ENCODE measurements at regions not wholly inside any gene's neighbourhood (a gene's known extent, or its start where the extent isn't known, plus 50 kb on each side); places are given as distances from the start of the nearest gene placed in this dataset.

DNA sequence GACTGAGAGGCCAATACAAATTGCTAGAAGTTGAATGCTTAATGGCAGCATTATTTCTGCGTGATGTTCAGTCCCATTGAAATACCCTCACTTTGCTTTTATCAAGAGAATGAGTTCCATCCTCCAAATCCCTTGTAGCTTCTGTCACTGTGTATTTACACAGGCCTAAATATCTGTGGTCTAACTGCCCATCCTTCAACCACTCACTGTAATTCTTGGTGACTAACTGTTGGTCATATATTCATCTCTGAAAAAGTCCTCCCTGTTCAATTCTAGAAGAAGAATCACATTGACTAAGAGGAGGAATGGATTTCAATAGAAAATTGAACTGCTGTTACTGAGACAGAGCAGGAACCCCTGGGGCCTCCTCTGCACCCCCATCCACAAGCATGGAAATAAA lies 74.2 kb upstream of the L3MBTL4 start:
- DNase-seq (ENCODE audit: low spot score), result no peak
- Mint-ChIP-seq H3K36me3 (ENCODE audit: low read depth, unreplicated experiment) (no peaks in the 10 kb centered on the region), H3K27ac (ENCODE audit: unreplicated experiment) (no peak overlapping the region), H3K4me3 (ENCODE audit: unreplicated experiment) (no peak overlapping the region), H3K4me1 (ENCODE audit: unreplicated experiment) (no peaks in the 10 kb centered on the region), H3K9me3 (ENCODE audit: unreplicated experiment) (no peaks in the 10 kb centered on the region), H3K27me3 (ENCODE audit: unreplicated experiment) (no peaks in the 10 kb centered on the region)
- TF ChIP-seq, protein P1, sequence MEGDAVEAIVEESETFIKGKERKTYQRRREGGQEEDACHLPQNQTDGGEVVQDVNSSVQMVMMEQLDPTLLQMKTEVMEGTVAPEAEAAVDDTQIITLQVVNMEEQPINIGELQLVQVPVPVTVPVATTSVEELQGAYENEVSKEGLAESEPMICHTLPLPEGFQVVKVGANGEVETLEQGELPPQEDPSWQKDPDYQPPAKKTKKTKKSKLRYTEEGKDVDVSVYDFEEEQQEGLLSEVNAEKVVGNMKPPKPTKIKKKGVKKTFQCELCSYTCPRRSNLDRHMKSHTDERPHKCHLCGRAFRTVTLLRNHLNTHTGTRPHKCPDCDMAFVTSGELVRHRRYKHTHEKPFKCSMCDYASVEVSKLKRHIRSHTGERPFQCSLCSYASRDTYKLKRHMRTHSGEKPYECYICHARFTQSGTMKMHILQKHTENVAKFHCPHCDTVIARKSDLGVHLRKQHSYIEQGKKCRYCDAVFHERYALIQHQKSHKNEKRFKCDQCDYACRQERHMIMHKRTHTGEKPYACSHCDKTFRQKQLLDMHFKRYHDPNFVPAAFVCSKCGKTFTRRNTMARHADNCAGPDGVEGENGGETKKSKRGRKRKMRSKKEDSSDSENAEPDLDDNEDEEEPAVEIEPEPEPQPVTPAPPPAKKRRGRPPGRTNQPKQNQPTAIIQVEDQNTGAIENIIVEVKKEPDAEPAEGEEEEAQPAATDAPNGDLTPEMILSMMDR (IDR thresholded peaks at IDR 0.05; ENCODE audit: unreplicated experiment), result no peak

GRCh38 chr18:6489977-6490376 lies 75.3 kb upstream of the L3MBTL4 start:
- DNase-seq (ENCODE audit: low spot score), result no peak
- TF ChIP-seq, protein P1 (IDR thresholded peaks at IDR 0.05; ENCODE audit: unreplicated experiment), result no peak
- no peak overlapping the region for H3K27ac Mint-ChIP-seq (ENCODE audit: unreplicated experiment)
- no peaks in the 10 kb centered on the region for H3K27me3 Mint-ChIP-seq (ENCODE audit: unreplicated experiment)
- no peaks in the 10 kb centered on the region for H3K9me3 Mint-ChIP-seq (ENCODE audit: unreplicated experiment)
- H3K4me1 Mint-ChIP-seq (ENCODE audit: unreplicated experiment), result no peaks in the 10 kb centered on the region
- no peaks in the 10 kb centered on the region for H3K36me3 Mint-ChIP-seq (ENCODE audit: low read depth, unreplicated experiment)
- H3K4me3 Mint-ChIP-seq (ENCODE audit: unreplicated experiment), result no peak overlapping the region

GRCh38 chr18:6493194-6493593 lies 78.5 kb upstream of the L3MBTL4 start:
- H3K4me3 Mint-ChIP-seq (ENCODE audit: unreplicated experiment), result no peak overlapping the region
- no peak for DNase-seq (ENCODE audit: low spot score)
- H3K27me3 Mint-ChIP-seq (ENCODE audit: unreplicated experiment), result no peaks in the 10 kb centered on the region
- TF ChIP-seq, protein P1 (IDR thresholded peaks at IDR 0.05; ENCODE audit: unreplicated experiment), result no peak
- no peaks in the 10 kb centered on the region for H3K9me3 Mint-ChIP-seq (ENCODE audit: unreplicated experiment)
- H3K4me1 Mint-ChIP-seq (ENCODE audit: unreplicated experiment), result no peaks in the 10 kb centered on the region
- H3K36me3 Mint-ChIP-seq (ENCODE audit: low read depth, unreplicated experiment), result no peaks in the 10 kb centered on the region
- H3K27ac Mint-ChIP-seq (ENCODE audit: unreplicated experiment), result no peak overlapping the region

DNA sequence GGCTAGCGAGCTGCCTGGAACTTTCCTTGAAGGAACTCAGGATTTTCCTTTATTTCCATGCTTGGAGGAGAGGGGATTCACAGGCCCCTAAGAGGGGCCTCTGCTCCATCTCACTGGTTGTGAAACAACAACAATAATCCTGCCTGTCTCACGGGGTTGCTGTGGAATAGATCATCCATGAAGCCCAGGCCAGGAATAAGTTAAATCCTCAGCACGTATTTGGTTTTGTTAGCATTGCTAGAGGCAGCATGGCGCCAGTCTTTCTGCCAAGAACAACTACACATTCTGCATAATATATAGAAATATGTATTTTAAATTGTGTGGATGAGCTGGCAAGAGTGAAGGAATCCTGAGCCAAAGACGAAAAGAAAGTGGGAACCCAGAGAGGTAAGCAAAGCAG lies 80.8 kb upstream of the L3MBTL4 start:
- H3K9me3 Mint-ChIP-seq (ENCODE audit: unreplicated experiment), result no peaks in the 10 kb centered on the region
- no peak overlapping the region for H3K4me3 Mint-ChIP-seq (ENCODE audit: unreplicated experiment)
- DNase-seq (ENCODE audit: low spot score), result no peak
- H3K27ac Mint-ChIP-seq (ENCODE audit: unreplicated experiment), result no peak overlapping the region
- no peaks in the 10 kb centered on the region for H3K4me1 Mint-ChIP-seq (ENCODE audit: unreplicated experiment)
- H3K36me3 Mint-ChIP-seq (ENCODE audit: low read depth, unreplicated experiment), result no peaks in the 10 kb centered on the region
- H3K27me3 Mint-ChIP-seq (ENCODE audit: unreplicated experiment), result no peaks in the 10 kb centered on the region
- TF ChIP-seq, protein P1 (IDR thresholded peaks at IDR 0.05; ENCODE audit: unreplicated experiment), result no peak

- no peaks in the 10 kb centered on the region for H3K4me1 Mint-ChIP-seq (ENCODE audit: unreplicated experiment)
- H3K4me3 Mint-ChIP-seq (ENCODE audit: unreplicated experiment), result no peak overlapping the region
- H3K27me3 Mint-ChIP-seq (ENCODE audit: unreplicated experiment), result no peaks in the 10 kb centered on the region
- H3K27ac Mint-ChIP-seq (ENCODE audit: unreplicated experiment), result no peak overlapping the region
- no peaks in the 10 kb centered on the region for H3K36me3 Mint-ChIP-seq (ENCODE audit: low read depth, unreplicated experiment)
- TF ChIP-seq, protein P1 (IDR thresholded peaks at IDR 0.05; ENCODE audit: unreplicated experiment), result no peak
- DNase-seq (ENCODE audit: low spot score), result no peak
- no peaks in the 10 kb centered on the region for H3K9me3 Mint-ChIP-seq (ENCODE audit: unreplicated experiment)
Observed at GRCh38 chr18:6497543-6497942, 82.8 kb upstream of the L3MBTL4 start.
